PC-9 (cell line): ENCODE measurements at regions not wholly inside any gene's neighbourhood (a gene's known extent, or its start where the extent isn't known, plus 50 kb on each side); places are given as distances from the start of the nearest gene placed in this dataset.

Experiments
- CTCF ChIP-seq: fragments of 200-600 bp; sonication (generic); conservative IDR thresholded peaks from 2 replicates; pipeline ENCODE4 v1.6.1; 2017; ENCODE audit warnings: mixed run types, antibody characterized with exemption, mild to moderate bottlenecking, moderate library complexity
- EZH2 ChIP-seq: fragments of 200-600 bp; sonication (generic); IDR thresholded peaks from 2 replicates; pipeline ENCODE4 v1.8.0; 2017; ENCODE audit warnings: antibody characterized with exemption, low read depth

GRCh38 chr12:58346032-58346632 is 404.8 kb downstream of the ATP23 start:
- TF ChIP-seq CTCF = peak; percentile 84
- no peak for TF ChIP-seq EZH2
